ENCODE measurements at regions not wholly inside any gene's neighbourhood (a gene's known extent, or its start where the extent isn't known, plus 50 kb on each side); places are given as distances from the start of the nearest gene placed in this dataset.

DNA sequence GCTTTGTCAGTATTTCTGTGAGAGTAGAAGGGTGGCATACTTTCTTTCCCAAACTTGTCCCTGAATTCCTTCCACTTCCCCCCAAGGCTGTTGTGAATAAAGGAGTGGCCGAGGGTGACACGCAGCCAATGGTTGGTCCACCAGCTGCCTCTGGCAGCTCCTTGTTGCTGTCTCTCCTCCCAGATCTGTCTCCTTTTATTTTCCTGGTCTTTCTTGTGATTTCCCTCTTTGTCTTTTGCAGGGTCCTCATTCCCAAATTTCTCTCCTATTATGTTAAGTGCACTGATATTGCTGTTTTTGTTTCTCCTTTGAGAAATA, 137.5 kb upstream of the HMHB1 start:
- Histone ChIP-seq H2AFZ (no peak overlapping the region), H3K9me3 (ENCODE audit: insufficient read depth, low read depth) (peaks cover 17% of the 10 kb centered on the region; the same call in 1 of the 2 replicates), H3K27me3 (ENCODE audit: insufficient read depth, low read depth) (no peaks in the 10 kb centered on the region), H3K79me2 (ENCODE audit: low read depth) (no peaks in the 10 kb centered on the region), H3F3A (ENCODE audit: insufficient read depth, low read depth) (peaks cover 15% of the 10 kb centered on the region; the same call in 1 of the 2 replicates), H3K27ac (no peak overlapping the region; the same call in 1 of the 2 replicates), H3K4me2 (peak overlapping the region; percentile 27), H3K4me3 (no peak overlapping the region), H3K4me1 (replicated peaks; ENCODE audit: insufficient read depth) (peaks cover 40% of the 10 kb centered on the region), H3K36me3 (ENCODE audit: low read depth) (no peaks in the 10 kb centered on the region), H4K20me1 (ENCODE audit: insufficient read depth) (no peaks in the 10 kb centered on the region), H3K9me2 (ENCODE audit: insufficient read depth) (no peaks in the 10 kb centered on the region)
- POLR2A ChIA-PET (ENCODE audit: unreplicated experiment) = interaction anchor here (0.6 to 0.7 kb wide), 2 partner anchors 45 to 1348 kb away, joined by 5 to 9 read pairs; no protein-coding TSS in a partner anchor
- CTCF ChIA-PET = no interaction called here
- intact Hi-C loops (cut with micrococcal nuclease; ENCODE audit: unreplicated experiment) = no loop called here
- TF ChIP-seq, protein P1, sequence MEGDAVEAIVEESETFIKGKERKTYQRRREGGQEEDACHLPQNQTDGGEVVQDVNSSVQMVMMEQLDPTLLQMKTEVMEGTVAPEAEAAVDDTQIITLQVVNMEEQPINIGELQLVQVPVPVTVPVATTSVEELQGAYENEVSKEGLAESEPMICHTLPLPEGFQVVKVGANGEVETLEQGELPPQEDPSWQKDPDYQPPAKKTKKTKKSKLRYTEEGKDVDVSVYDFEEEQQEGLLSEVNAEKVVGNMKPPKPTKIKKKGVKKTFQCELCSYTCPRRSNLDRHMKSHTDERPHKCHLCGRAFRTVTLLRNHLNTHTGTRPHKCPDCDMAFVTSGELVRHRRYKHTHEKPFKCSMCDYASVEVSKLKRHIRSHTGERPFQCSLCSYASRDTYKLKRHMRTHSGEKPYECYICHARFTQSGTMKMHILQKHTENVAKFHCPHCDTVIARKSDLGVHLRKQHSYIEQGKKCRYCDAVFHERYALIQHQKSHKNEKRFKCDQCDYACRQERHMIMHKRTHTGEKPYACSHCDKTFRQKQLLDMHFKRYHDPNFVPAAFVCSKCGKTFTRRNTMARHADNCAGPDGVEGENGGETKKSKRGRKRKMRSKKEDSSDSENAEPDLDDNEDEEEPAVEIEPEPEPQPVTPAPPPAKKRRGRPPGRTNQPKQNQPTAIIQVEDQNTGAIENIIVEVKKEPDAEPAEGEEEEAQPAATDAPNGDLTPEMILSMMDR (conservative IDR thresholded peaks at IDR 0.05) = no peak
- no peak for TF ChIP-seq EZH2 (IDR thresholded peaks at IDR 0.05; ENCODE audit: low read depth)
- no TSS peak for BruUV-seq (replicated peaks)
- peak in 1 of 2 experiments; percentile 35 for DNase-seq

DNA sequence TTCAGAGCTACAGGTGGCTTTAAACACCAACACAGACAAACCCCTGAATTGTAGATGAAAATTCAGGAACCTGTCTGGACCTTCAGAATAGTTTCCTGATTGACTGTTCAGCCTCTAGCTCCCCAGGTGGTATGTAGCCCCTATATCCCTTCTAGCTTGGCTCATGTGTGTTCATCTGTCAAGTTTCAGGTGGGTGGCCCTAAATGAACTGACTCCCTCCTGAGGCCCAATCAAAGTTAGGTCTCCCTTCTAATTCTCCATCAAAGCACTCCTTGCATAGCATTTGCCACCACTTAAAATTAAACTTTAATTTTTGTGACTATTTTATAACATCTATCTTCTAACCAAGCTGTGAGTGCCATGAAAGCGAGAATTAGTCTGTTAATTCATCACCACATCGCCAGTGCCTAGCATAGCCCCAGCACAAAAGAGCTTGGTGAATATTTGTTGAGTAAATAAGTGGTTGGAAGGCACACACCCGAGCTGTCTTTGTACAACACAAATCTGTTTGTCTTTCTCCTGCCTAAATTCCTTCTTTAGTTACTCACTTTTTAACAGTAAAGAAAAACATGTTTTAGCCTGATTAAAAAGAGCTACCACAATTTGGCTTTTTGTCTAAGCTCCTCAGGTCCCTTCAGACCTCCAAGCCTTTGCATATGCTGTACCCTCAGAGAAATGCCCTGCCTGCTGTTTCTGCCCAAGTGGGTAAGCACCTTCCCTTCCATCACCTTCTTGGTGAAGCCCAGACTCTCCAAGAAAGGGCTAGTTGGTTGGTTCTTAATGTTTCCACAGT, 138.1 kb upstream of the HMHB1 start:
- no peaks in the 10 kb centered on the region for H3K36me3 ChIP-seq (ENCODE audit: low read depth)

DNA sequence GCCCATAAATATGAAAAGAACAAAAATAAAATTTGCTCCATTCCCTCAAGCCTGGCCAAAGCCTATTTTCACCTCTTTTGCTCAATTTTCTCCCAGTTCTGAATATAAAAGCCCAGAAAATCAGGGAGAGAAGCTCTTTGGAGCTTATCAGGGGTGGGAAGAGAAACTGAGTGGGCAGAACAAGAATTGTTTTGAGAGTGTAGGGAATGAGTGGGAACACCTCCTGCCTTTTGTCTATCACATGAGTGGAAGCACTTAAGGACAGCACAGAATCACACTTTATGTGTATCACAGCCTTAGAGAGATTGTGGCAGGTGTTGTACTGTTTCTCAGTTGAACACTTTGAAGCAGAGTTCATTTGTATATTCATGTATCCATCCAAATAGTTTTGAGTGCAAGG, 139.2 kb upstream of the HMHB1 start:
- no TSS peak for BruUV-seq (replicated peaks)
- no peak overlapping the region for H3K4me2 ChIP-seq
- no peak for TF ChIP-seq EZH2 (IDR thresholded peaks at IDR 0.05; ENCODE audit: low read depth)
- TF ChIP-seq, protein P1 (conservative IDR thresholded peaks at IDR 0.05) = no peak
- no peaks in the 10 kb centered on the region for H3K36me3 ChIP-seq (ENCODE audit: low read depth)
- H3K79me2 ChIP-seq (ENCODE audit: low read depth) = no peaks in the 10 kb centered on the region
- DNase-seq = no peak
- H3F3A ChIP-seq (ENCODE audit: insufficient read depth, low read depth) = peaks cover 14% of the 10 kb centered on the region; the same call in 1 of the 2 replicates
- intact Hi-C loops (cut with micrococcal nuclease; ENCODE audit: unreplicated experiment) = no loop called here
- H2AFZ ChIP-seq = no peak overlapping the region
- no peaks in the 10 kb centered on the region for H3K27me3 ChIP-seq (ENCODE audit: insufficient read depth, low read depth)
- no peaks in the 10 kb centered on the region for H4K20me1 ChIP-seq (ENCODE audit: insufficient read depth)
- H3K4me1 ChIP-seq (replicated peaks; ENCODE audit: insufficient read depth) = peaks cover 39% of the 10 kb centered on the region
- no peak overlapping the region for H3K4me3 ChIP-seq
- peaks cover 17% of the 10 kb centered on the region; the same call in 1 of the 2 replicates for H3K9me3 ChIP-seq (ENCODE audit: insufficient read depth, low read depth)
- POLR2A ChIA-PET (ENCODE audit: unreplicated experiment) = interaction anchor here (0.6 to 1.2 kb wide), 2 partner anchors 10 to 190 kb away, joined by 4 to 6 read pairs; no protein-coding TSS in a partner anchor
- CTCF ChIA-PET = interaction anchor here (0.6 kb wide), 1 partner anchor 147 kb away, joined by 9 read pairs; no protein-coding TSS in a partner anchor
- H3K27ac ChIP-seq = no peak overlapping the region
- H3K9me2 ChIP-seq (ENCODE audit: insufficient read depth) = no peaks in the 10 kb centered on the region

More for the DNA sequence above, 138.1 kb upstream of the HMHB1 start:
- no peaks in the 10 kb centered on the region for H3K27me3 ChIP-seq (ENCODE audit: insufficient read depth, low read depth)
- peak in 1 of 2 experiments; percentile 74 for DNase-seq
- peaks cover 14% of the 10 kb centered on the region; the same call in 1 of the 2 replicates for H3F3A ChIP-seq (ENCODE audit: insufficient read depth, low read depth)
- H3K27ac ChIP-seq = no peak overlapping the region; the same call in 1 of the 2 replicates
- TF ChIP-seq, protein P1 (conservative IDR thresholded peaks at IDR 0.05) = no peak
- TF ChIP-seq EZH2 (IDR thresholded peaks at IDR 0.05; ENCODE audit: low read depth) = no peak
- peaks cover 17% of the 10 kb centered on the region; the same call in 1 of the 2 replicates for H3K9me3 ChIP-seq (ENCODE audit: insufficient read depth, low read depth)
- peaks cover 39% of the 10 kb centered on the region for H3K4me1 ChIP-seq (replicated peaks; ENCODE audit: insufficient read depth)
- no peaks in the 10 kb centered on the region for H4K20me1 ChIP-seq (ENCODE audit: insufficient read depth)
- no peak overlapping the region for H3K4me3 ChIP-seq
- H3K4me2 ChIP-seq = peak overlapping the region; percentile 27
- no TSS peak for BruUV-seq (replicated peaks)
- intact Hi-C loops (cut with micrococcal nuclease; ENCODE audit: unreplicated experiment) = no loop called here
- H3K9me2 ChIP-seq (ENCODE audit: insufficient read depth) = no peaks in the 10 kb centered on the region
- H2AFZ ChIP-seq = no peak overlapping the region
- ChIA-PET POLR2A (ENCODE audit: unreplicated experiment) (interaction anchor here (0.6 to 1.2 kb wide), 3 partner anchors 11 to 1347 kb away, joined by 4 to 9 read pairs (median 5); no protein-coding TSS in a partner anchor), CTCF (no interaction called here)
- no peaks in the 10 kb centered on the region for H3K79me2 ChIP-seq (ENCODE audit: low read depth)

Measured in PC-9 (cell line).